ENCODE measurements at regions not wholly inside any gene's neighbourhood (a gene's known extent, or its start where the extent isn't known, plus 50 kb on each side); places are given as distances from the start of the nearest gene placed in this dataset.

- DNase-seq (ENCODE audit: low spot score), result no peak
- ATAC-seq (ENCODE audit: low FRiP score), result no peak
- no peak for TF ChIP-seq CTCF (IDR thresholded peaks at IDR 0.05)
Observed at GRCh38 chr3:150223558-150223957, 184.5 kb upstream of the TSC22D2 start.

- DNase-seq (ENCODE audit: low spot score) (no peak), ATAC-seq (ENCODE audit: low FRiP score) (no peak)
- TF ChIP-seq CTCF (IDR thresholded peaks at IDR 0.05), result no peak
Observed at GRCh38 chr3:150222691-150223489, 185.2 kb upstream of the TSC22D2 start.

- DNase-seq (ENCODE audit: low spot score) (no peak), ATAC-seq (ENCODE audit: low FRiP score) (no peak)
- TF ChIP-seq CTCF (IDR thresholded peaks at IDR 0.05), result no peak
Observed at GRCh38 chr3:150221904-150222523, 186.1 kb upstream of the TSC22D2 start.

GRCh38 chr3:150220799-150221198 is 187.3 kb upstream of the TSC22D2 start:
- TF ChIP-seq CTCF (IDR thresholded peaks at IDR 0.05), result no peak
- ATAC-seq (ENCODE audit: low FRiP score) (no peak), DNase-seq (ENCODE audit: low spot score) (no peak)

- no peak for ATAC-seq (ENCODE audit: low FRiP score)
- TF ChIP-seq CTCF (IDR thresholded peaks at IDR 0.05), result no peak
- DNase-seq (ENCODE audit: low spot score), result no peak
Observed at GRCh38 chr3:150220041-150220440, 188.1 kb upstream of the TSC22D2 start.

GRCh38 chr3:150218841-150219240 is 189.3 kb upstream of the TSC22D2 start:
- DNase-seq (ENCODE audit: low spot score), result no peak
- no peak for TF ChIP-seq CTCF (IDR thresholded peaks at IDR 0.05)
- ATAC-seq (ENCODE audit: low FRiP score), result no peak

GRCh38 chr3:150218236-150218635 is 189.9 kb upstream of the TSC22D2 start:
- DNase-seq (ENCODE audit: low spot score), result no peak
- TF ChIP-seq CTCF (IDR thresholded peaks at IDR 0.05), result no peak
- no peak for ATAC-seq (ENCODE audit: low FRiP score)

All from omental fat pad (tissue), 3 donors.